ENCODE measurements at regions not wholly inside any gene's neighbourhood (a gene's known extent, or its start where the extent isn't known, plus 50 kb on each side); places are given as distances from the start of the nearest gene placed in this dataset.

DNA sequence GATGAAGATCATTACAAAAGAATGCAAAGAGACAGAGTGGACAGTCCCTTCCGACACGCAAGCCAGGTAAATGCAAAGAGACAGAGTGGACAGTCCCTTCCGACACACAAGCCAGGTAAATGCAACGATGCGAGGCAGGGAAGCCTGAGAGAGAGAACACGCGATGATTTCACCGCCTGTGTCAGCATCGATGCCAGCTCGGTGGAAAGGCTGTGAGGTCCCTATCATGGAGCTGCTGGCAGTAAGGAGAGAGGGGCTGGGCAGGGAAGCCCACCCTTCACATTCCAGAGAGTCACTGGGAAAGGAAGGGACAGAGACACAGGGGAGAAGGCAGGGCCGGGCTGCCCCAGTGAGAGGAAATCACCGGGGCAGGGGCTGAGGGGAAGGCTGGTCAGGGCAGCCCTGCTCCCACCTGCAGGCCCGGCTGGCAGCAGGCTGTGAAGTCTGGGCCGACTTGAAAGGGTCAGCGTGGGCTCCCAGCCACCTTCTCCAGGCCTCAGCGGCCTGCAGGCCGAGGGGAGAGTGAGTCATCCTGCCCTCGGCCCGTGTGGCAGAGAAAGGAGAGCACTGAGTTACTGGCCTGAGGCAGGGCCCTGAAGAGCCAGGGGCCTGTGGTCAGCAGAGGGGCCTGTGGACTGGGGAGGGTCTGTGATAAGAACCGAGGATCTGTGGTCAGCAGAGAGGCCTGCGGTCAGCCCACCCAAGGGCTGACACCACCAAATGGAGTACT lies 80.4 kb downstream of the DACT2 start:
- TF ChIP-seq CTCF (IDR thresholded peaks at IDR 0.05), result no peak
- TF ChIP-seq POLR2A (IDR thresholded peaks at IDR 0.05), result no peak

Measured in lower leg skin (tissue), 3 donors.